GM12891 (cell line): ENCODE measurements at regions not wholly inside any gene's neighbourhood (a gene's known extent, or its start where the extent isn't known, plus 50 kb on each side); places are given as distances from the start of the nearest gene placed in this dataset.
"Not testable (repeated sequence)": the region's sequence is repeated elsewhere in the genome, so short reads cannot be mapped to it uniquely, and the experiment has no call there.

Experiments used
- PAX5 ChIP-seq: IDR thresholded peaks from 2 replicates; pipeline ENCODE4 v1.6.1; 2011; ENCODE audit warnings: low read length, moderate library complexity, mild to moderate bottlenecking; ENCODE audit not compliant: insufficient read depth, severe bottlenecking
- POLR2A ChIP-seq: IDR thresholded peaks from 2 replicates; pipeline ENCODE4 v1.6.1; 2011; ENCODE audit warnings: low read depth, low read length, control low read depth
- POLR2AphosphoS5 ChIP-seq: IDR thresholded peaks from 2 replicates; pipeline ENCODE4 v1.6.1; 2011; ENCODE audit warnings: low read depth, low read length, control low read depth
- POU2F2 ChIP-seq: IDR thresholded peaks from 2 replicates; pipeline ENCODE4 v1.6.1; 2011; ENCODE audit warnings: low read depth, mild to moderate bottlenecking, control low read depth, low read length, moderate library complexity
- SPI1 ChIP-seq: IDR thresholded peaks from 2 replicates; pipeline ENCODE4 v1.6.1; 2011; ENCODE audit warnings: low read depth, low read length, control low read depth
- TAF1 ChIP-seq: IDR thresholded peaks from 2 replicates; pipeline ENCODE4 v1.6.1; 2011; ENCODE audit warnings: low read depth, low read length, control low read depth

DNA sequence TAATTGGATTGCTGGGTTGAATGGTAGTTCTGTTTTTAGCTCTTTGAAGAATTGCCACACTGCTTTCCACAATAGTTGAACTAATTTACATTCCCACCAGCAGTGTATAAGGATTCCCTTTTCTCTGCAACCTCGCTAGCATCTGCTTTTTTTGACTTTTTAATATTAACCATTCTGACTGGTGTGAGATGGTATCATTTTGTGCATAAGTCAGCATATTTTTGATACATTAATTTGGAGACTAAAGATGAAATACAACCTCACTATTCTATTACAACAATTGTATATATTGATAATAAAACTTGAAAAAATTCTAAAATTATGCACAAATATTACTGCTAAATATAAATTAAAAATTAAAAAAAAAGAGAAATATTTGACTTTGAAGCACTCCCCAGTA is 350.9 kb downstream of the SPIN4 start:
- not testable (repeated sequence) for TF ChIP-seq POLR2A, POLR2AphosphoS5, SPI1, POU2F2, PAX5, TAF1
